HG03139 (cell line): ENCODE measurements at regions not wholly inside any gene's neighbourhood (a gene's known extent, or its start where the extent isn't known, plus 50 kb on each side); places are given as distances from the start of the nearest gene placed in this dataset.

Source experiments
- ATAC-seq: cut with Tn5 transposase; IDR thresholded peaks from one replicate; pipeline ENCODE4 v1.9.1; 2021; ENCODE audit not compliant: unreplicated experiment

DNA sequence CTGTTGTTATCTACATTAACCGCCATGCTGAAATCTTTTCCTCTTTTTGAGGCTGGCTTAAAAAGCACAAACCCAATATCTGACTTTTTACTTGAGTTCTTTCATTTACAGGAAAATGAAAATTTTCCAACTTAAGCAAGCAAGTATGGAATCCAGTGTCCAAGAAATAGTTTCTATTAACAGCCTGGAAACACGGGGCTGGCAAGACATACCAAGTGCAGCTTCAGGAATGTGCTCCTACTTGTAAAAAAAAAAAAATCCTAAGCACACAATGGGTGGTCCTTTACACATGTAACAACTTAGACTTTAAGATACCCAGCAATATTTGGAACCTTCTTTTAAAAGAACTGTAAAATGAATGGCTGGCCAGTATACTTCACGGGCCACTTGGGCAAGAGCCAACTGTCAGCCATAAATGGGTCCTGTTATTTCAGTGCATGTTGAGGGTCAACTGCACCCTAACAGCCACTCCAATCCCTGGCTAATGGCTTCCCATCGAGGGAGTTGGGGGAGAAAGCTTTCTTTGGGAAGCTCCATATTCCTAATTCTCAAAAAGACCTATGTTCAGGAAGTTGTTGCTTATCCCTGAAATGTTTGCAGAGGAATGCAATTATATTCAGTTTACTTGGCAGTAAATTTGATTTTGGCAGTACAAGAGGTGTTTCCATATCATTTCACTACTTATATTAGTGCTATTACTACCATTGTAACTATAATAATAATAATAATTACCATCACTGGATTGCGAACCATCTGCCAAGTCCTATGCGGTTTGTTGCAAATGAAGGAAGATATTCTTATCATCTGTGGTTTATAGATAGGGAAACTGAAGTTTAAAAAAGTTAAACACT, 236.4 kb upstream of the TMEM72 start:
- ATAC-seq = no peak

- ATAC-seq = no peak
These were observed 235.7 kb upstream of the TMEM72 start for GRCh38 chr10:44675387-44675874.

- ATAC-seq = no peak
These were observed 230.4 kb upstream of the TMEM72 start for GRCh38 chr10:44680764-44681163.

DNA sequence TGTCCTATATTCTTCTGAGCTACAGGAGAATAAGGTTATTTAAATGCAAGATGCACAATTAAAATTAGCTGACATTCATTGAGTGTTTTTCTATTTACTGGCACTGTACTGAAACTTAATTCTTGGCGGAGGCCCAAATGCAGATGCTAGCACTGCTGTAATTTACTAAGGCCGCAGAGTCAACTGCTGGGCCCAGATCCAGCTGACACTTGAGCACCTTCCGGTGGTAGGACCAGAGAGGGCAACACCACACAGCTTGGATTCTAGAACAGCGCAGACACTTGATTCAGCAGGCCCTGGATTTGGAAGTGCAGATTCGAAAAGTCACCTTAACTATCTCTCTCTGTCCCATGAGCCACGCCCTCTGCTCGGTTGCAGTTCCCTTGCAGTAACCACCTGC, 228.6 kb upstream of the TMEM72 start:
- ATAC-seq = no peak

DNA sequence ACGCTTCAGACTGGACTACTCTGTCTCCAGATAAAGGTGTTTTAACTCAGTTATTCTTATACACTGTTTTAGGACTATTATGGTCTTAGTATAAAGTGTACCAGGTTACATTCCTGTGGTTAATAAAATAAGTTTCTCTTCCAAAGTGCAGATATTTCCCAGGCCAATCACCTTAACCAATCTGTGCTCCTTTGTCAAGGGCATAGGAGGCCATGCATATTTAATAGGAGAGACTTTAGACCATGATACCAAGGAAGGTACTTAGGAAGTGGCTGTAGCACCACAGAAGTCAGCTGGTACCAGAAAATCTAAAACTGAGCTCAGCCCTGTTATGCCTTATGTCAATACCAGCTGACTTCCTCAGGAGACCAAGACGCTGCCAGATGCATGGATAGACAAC, 226.5 kb upstream of the TMEM72 start:
- no peak for ATAC-seq

- ATAC-seq = no peak
These were observed 225.9 kb upstream of the TMEM72 start for GRCh38 chr10:44685220-44685619.

DNA sequence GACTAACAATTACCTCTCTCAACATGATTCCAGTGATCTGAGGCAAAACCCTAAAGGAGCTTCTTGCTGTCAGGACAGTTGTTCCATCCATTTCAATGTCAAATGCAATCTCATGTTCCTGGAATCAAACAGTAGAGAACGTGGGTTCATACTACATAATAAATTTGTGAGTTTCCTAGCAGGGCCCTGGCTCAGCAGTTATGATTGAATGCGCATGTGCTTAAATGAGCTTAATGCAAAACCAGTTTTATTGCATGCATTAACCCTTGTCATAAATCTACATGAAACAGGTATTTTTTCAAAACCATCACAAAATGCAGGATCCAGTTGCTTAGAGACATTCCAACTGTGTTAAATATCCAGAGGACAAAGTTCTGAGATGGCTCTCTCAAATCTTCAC, 225.4 kb upstream of the TMEM72 start:
- ATAC-seq = no peak

DNA sequence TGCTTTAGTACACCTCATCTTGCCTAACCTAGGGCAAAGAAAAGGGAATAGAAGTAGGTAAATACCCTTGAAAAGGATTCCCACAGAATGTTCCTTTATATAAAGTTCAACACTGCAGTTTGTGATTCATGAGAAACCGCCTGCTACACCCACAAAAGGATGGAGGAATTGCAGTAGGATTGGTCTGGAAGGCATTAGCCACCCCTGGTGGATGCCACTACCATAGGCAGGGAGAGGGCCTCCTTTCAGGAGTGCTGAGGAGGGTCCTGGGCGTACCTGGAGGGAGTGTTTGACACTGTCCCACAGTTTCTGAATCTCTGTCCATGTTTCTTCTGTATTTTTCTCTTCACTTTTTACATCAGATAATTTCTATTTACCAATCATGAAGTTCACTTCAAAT, 221.8 kb upstream of the TMEM72 start:
- no peak for ATAC-seq

DNA sequence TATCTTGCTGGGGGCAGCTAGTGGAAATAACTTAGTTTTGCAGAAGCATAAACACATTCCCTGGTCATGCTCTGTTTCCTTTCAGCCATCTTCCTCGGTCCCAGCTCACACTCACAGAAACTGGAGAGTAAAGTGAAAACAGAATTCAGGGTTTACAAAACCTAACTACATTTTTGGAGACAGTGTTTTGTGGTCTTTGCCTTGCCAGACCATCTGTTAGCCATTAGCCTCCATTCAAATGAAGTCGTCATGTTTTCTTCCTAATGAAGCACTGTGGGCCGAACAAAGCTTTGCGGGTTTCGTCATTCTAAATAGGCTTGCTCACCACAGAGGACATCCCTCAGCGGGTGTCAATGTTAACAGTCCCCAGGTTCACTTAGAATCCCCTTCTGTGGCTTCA, 214.6 kb upstream of the TMEM72 start:
- ATAC-seq = no peak

DNA sequence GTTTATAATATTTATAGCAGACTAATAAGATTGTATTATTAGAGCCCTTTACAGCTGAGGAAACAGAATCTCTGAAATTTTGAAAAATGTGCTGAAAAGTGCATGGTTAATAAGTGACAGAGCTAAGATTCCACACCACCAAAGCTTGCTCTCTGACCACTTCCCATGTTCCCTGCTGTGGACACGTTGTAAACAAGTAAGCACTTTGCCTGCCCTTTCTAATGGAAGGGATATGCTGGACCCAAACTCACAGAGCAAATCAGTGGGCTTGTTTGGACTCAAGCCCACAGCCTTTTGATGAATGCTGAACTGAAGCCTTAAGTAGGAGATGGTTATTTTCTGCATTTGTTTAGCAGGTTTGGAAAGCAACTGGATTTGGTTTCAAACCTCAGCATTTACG, 214.0 kb upstream of the TMEM72 start:
- ATAC-seq = no peak

DNA sequence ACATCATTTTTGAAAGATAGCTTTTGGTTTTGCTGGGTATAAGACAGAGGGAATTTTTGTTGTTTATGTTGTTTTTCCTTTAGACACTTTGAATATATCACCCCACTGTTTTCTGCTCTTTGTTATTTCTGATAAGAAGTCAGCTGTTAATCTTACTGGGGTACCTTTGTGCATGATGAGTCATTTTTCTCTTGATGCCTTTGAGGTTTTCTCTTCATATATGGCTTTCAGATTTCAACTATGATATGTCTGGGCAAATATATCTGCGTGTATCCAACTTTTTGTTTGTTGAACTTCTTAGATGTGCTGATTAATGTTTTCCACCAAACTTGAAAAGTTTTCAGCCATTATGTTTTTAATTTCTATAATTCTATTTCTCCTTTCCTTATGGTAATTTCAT, 208.6 kb upstream of the TMEM72 start:
- ATAC-seq = no peak

DNA sequence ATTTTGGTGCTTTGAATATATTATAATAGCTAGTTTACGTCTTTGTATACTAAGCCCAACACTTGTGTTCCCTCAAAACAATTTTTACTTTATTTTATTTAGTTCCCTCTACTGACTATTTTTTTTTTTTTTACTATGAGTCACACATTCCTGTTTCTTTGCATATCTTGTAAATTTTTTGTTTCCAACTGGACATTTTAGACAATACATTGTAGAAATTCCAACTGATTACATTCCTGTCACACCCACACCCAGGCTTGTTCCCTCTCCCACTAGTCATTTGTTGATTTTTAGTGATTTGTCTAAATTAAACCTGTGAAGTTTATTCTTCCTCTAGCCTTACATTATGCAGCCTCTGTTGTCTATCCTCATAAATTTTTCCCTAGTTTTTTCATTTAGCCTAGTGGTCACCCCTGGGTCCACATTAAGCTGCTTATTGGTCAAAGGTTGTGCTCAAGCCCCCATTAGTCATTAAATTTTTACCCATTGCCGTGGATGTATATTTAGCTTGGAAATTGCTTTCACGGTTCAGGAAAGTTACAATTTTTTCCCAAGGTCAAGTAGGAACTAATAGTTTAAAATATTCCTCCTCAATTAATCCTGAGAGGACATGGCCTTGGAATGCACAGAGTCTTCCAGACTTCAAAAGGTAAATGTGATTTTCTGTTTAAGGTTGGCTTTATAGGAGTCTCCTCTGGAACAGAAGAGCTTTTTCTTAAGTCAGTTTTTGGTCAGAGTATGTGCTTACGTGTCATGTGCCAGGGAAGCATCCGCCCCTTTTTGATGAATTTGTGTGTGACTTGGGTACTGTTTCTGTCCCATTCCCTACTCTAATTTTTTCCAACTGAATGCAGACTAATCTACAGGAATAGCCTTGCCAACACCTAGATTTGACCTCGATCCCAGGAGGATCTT, 207.6 kb upstream of the TMEM72 start:
- no peak for ATAC-seq

DNA sequence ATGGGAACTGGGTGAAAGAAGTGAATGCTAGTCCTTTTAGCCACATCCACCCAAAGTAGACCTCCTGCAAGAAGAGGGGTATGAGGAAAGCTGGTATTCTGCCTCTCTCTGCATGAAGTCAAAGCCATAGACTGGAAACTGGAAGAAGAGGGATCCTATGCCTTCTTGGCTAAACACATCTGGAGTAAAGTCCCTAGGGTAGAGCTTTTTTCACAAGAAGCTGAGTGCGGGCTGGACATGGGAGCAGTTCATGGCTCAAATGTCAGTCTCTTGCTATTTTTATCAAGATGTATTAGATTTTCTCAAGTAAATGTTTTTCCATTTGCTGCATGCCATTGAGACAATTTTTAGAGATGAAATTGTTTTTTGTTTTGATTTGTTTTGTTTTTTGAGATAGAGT, 206.5 kb upstream of the TMEM72 start:
- ATAC-seq = no peak

- ATAC-seq = no peak
These were observed 204.4 kb upstream of the TMEM72 start for GRCh38 chr10:44706745-44707144.

- no peak for ATAC-seq
These were observed 197.8 kb upstream of the TMEM72 start for GRCh38 chr10:44713307-44713706.

DNA sequence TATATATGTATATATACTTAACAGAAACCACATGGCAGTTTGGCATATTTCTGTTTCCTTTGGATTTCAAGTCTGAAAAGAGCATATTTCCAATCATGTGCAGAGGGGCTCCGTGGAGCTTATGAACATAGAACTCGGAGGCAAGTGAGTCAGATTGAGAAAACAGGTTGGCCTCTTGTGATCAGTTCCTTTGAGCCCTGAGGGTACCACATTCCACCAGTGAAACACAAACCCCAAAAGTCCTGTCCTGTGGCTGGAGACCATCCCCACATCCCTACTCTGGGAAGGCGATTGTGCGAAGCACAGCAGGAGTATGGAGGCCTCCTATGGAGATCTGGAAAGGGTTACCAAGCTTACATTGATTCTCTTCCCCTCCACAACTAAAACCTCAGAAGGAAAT, 196.7 kb upstream of the TMEM72 start:
- ATAC-seq = no peak

GRCh38 chr10:44715136-44715535, 196.0 kb upstream of the TMEM72 start:
- ATAC-seq = no peak

GRCh38 chr10:44716470-44717015, 194.6 kb upstream of the TMEM72 start:
- no peak for ATAC-seq

- ATAC-seq = no peak
These were observed 188.1 kb upstream of the TMEM72 start for GRCh38 chr10:44723082-44723481.

DNA sequence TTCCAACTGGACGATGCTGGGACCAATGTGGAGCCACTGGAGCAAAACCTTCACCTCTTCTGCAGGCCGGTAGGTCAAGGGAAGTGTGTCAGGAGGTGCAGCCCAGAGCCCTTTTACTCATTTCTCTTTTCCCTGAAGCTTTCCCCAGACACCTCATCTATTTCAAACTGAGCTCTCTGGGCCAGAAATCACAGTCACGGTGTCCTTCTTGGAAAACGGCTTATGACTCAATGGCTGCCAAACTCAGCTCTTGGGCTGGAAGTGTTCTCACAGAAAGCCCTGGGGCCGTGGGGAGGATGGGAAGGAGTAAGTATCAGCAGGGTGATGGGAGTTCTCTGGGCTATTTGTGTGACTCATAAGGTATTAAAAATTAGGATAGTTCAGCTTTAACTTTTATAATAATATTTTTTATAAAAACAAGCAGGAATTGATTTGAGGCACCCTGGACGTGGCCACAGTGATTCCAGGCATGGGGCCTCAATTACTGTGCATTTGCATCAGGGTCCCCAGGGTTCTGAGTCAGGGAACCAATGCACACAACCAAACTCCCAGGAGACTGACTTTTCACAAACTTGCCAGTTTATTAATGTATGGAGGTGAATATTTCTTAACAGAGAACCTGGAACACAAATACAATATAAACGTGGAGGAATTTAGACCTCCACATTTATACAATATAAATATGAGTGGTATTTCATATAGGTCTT, 187.4 kb upstream of the TMEM72 start:
- ATAC-seq = no peak
